GM12874 (cell line): ENCODE measurements at regions not wholly inside any gene's neighbourhood (a gene's known extent, or its start where the extent isn't known, plus 50 kb on each side); places are given as distances from the start of the nearest gene placed in this dataset.

ENCODE experiments used
- CTCF ChIP-seq: IDR thresholded peaks from 2 replicates; pipeline ENCODE4 v1.5.1; 2011; ENCODE audit warnings: low read depth, mild to moderate bottlenecking, control low read depth, low read length, moderate library complexity; ENCODE audit not compliant: insufficient read depth

GRCh38 chr7:49432254-49432653, 341.2 kb upstream of the VWC2 start:
- TF ChIP-seq CTCF = no peak

GRCh38 chr7:49433794-49434193, 339.6 kb upstream of the VWC2 start:
- no peak for TF ChIP-seq CTCF

- TF ChIP-seq CTCF = no peak
Observed at GRCh38 chr7:49434846-49435245, 338.6 kb upstream of the VWC2 start.

- TF ChIP-seq CTCF = no peak
Observed at GRCh38 chr7:49438281-49438680, 335.2 kb upstream of the VWC2 start.

GRCh38 chr7:49443515-49443914, 329.9 kb upstream of the VWC2 start:
- no peak for TF ChIP-seq CTCF

GRCh38 chr7:49453486-49453885, 320.0 kb upstream of the VWC2 start:
- no peak for TF ChIP-seq CTCF

- TF ChIP-seq CTCF = no peak
Observed at GRCh38 chr7:49479441-49479840, 294.0 kb upstream of the VWC2 start.
